ENCODE measurements at regions not wholly inside any gene's neighbourhood (a gene's known extent, or its start where the extent isn't known, plus 50 kb on each side); places are given as distances from the start of the nearest gene placed in this dataset.
"Not testable (repeated sequence)": the region's sequence is repeated elsewhere in the genome, so short reads cannot be mapped to it uniquely, and the experiment has no call there.

GRCh38 chr11:87494026-87494425 lies 456.3 kb downstream of the TMEM135 start:
- peaks cover 28% of the 10 kb centered on the region for H3K27me3 Mint-ChIP-seq (ENCODE audit: low read depth)
- not testable (repeated sequence) for H3K14ac ChIP-seq (ENCODE audit: insufficient read depth, low read length); H2BK5ac ChIP-seq (ENCODE audit: insufficient read length, low read length); H3K79me2 ChIP-seq (ENCODE audit: insufficient read depth, low read length); H3K4ac ChIP-seq (ENCODE audit: low read depth, low read length); H4K20me1 ChIP-seq (ENCODE audit: control insufficient read depth, insufficient read depth, insufficient read length); H3T11ph ChIP-seq (ENCODE audit: low read length); H3K18ac ChIP-seq (ENCODE audit: insufficient read length, low read depth, low read length); H2BK120ac ChIP-seq (ENCODE audit: low read depth, low read length, poor library complexity, severe bottlenecking); H3K23me2 ChIP-seq (ENCODE audit: insufficient read length, low read depth, low read length, poor library complexity, severe bottlenecking); H4K8ac ChIP-seq (replicated peaks; ENCODE audit: insufficient read length, low read depth, low read length); H3K9ac ChIP-seq (ENCODE audit: extremely low read depth, insufficient read length, low read length); DNase-seq; H2BK12ac ChIP-seq (ENCODE audit: insufficient read length, low read depth, low read length); H3K4me3 Mint-ChIP-seq; H3K9me3 Mint-ChIP-seq; H3K27ac ChIP-seq (ENCODE audit: insufficient read length, low read depth, low read length); H4K91ac ChIP-seq (ENCODE audit: insufficient read length, low read depth, low read length); H3K4me2 ChIP-seq (ENCODE audit: insufficient read depth, insufficient read length, low read length); H2AFZ ChIP-seq (ENCODE audit: low read length); H3K56ac ChIP-seq (ENCODE audit: insufficient read length, low read depth, low read length); H3K27me3 ChIP-seq (ENCODE audit: insufficient read depth, low read length); H2AK5ac ChIP-seq (ENCODE audit: insufficient read length, low read length); H3K79me1 ChIP-seq (ENCODE audit: insufficient read depth, low read depth, low read length, poor library complexity, severe bottlenecking); H4K5ac ChIP-seq (ENCODE audit: insufficient read length, low read depth, low read length); H3K4me1 ChIP-seq (ENCODE audit: insufficient read depth, low read length); H3K23ac ChIP-seq (ENCODE audit: insufficient read length, low read depth, low read length); H3K9me3 ChIP-seq (ENCODE audit: control insufficient read depth, low read depth, low read length); H2BK15ac ChIP-seq (ENCODE audit: low read depth, low read length); H2BK20ac ChIP-seq (ENCODE audit: low read depth, low read length, poor library complexity, severe bottlenecking)
- WGBS (ENCODE audit: extremely low coverage, insufficient read length, low lambda C conversion rate) = no CpG with 5 or more reads among the region's 7 CpGs
- H3K27ac Mint-ChIP-seq = peak overlapping the region in 1 of 3 experiments; percentile 76; a peak in 1 of 7 replicates
- peaks cover 5 to 15% (median 7%) of the 10 kb centered on the region in 3 experiments; a peak in 6 of 7 replicates for H3K36me3 Mint-ChIP-seq (ENCODE audit: insufficient read depth in 1 of 3, low read depth in 3 of 3)
- H3K4me1 Mint-ChIP-seq = peaks cover 30 to 36% of the 10 kb centered on the region in 2 experiments

All from H9 (cell line).